GM12878 (cell line): ENCODE measurements at regions not wholly inside any gene's neighbourhood (a gene's known extent, or its start where the extent isn't known, plus 50 kb on each side); places are given as distances from the start of the nearest gene placed in this dataset.
A peak's percentile ranks its signal among the peaks of the same experiment; 100 is the strongest.

Experiments used
- CBFB ChIP-seq: IDR thresholded peaks from 2 replicates; pipeline ENCODE4 v1.6.1; 2016; ENCODE audit warnings: antibody characterized with exemption, low read depth
- CHD1 ChIP-seq: IDR thresholded peaks from 2 replicates; pipeline ENCODE4 v1.6.1; 2012; ENCODE audit warnings: low read depth, low read length, improper control_type of control experiment
- GABPA ChIP-seq: IDR thresholded peaks from 2 replicates; pipeline ENCODE4 v1.6.1; 2014; ENCODE audit warnings: antibody characterized with exemption, low read depth, mild to moderate bottlenecking, inconsistent platforms
- HDAC2 ChIP-seq: fragments of 200-600 bp; sonication (generic); IDR thresholded peaks from 2 replicates; pipeline ENCODE4 v1.6.1; 2017
- JUND ChIP-seq: IDR thresholded peaks from 2 replicates; pipeline ENCODE4 v1.6.1; 2012; ENCODE audit warnings: low read depth, mild to moderate bottlenecking, low read length, improper control_type of control experiment, moderate library complexity
- KLF5 ChIP-seq: fragments of 450-650 bp; IDR thresholded peaks from 2 replicates; pipeline ENCODE4 v1.6.1; 2014; ENCODE audit warnings: mild to moderate bottlenecking; ENCODE audit not compliant: partially characterized antibody
- MYC ChIP-seq: IDR thresholded peaks from 2 replicates; pipeline ENCODE4 v1.6.1; 2011; ENCODE audit warnings: mild to moderate bottlenecking, low read length, moderate library complexity, inconsistent platforms; ENCODE audit not compliant: insufficient read depth, insufficient replicate concordance, insufficient read length, severe bottlenecking
- NFYA ChIP-seq: IDR thresholded peaks from 2 replicates; pipeline ENCODE4 v1.6.1; 2011; ENCODE audit warnings: low read depth, mild to moderate bottlenecking, low read length, improper control_type of control experiment, borderline replicate concordance
- NR2F1 ChIP-seq: fragments of 450-650 bp; conservative IDR thresholded peaks from 2 replicates; pipeline ENCODE4 v1.6.1; 2017; ENCODE audit warnings: mild to moderate bottlenecking
- PAX8 ChIP-seq: fragments of 450-650 bp; IDR thresholded peaks from 2 replicates; pipeline ENCODE4 v1.6.1; 2017; ENCODE audit warnings: mild to moderate bottlenecking, moderate library complexity
- POU2F2 ChIP-seq: IDR thresholded peaks from 3 replicates; pipeline ENCODE4 v1.6.1; 2011; ENCODE audit warnings: low read depth, mild to moderate bottlenecking, low read length, borderline replicate concordance
- RFX5 ChIP-seq: IDR thresholded peaks from 2 replicates; pipeline ENCODE4 v1.6.1; 2011; ENCODE audit warnings: low read depth, low read length, improper control_type of control experiment
- SMARCA5 ChIP-seq: fragments of 450-650 bp; IDR thresholded peaks from 2 replicates; pipeline ENCODE4 v1.6.1; 2017; ENCODE audit warnings: mild to moderate bottlenecking
- SREBF1 ChIP-seq: IDR thresholded peaks from 2 replicates; pipeline ENCODE4 v1.6.1; 2012; ENCODE audit warnings: mild to moderate bottlenecking, low read length
- TCF12 ChIP-seq: IDR thresholded peaks from 2 replicates; pipeline ENCODE4 v1.6.1; 2011; ENCODE audit warnings: low read depth, mild to moderate bottlenecking, low read length
- ZNF274 ChIP-seq: IDR thresholded peaks from one replicate; pipeline ENCODE4 v1.8.0; 2011; ENCODE audit not compliant: insufficient read length, insufficient read depth
- ZSCAN29 ChIP-seq: fragments of 450-650 bp; IDR thresholded peaks from 2 replicates; pipeline ENCODE4 v1.6.1; 2017; ENCODE audit warnings: mild to moderate bottlenecking, moderate library complexity
- TF ChIP-seq, protein P1 (sequence below): fragments of 450-650 bp; IDR thresholded peaks from 2 replicates; pipeline ENCODE4 v1.6.1; 2017; ENCODE audit warnings: mild to moderate bottlenecking, moderate library complexity
- TF ChIP-seq, protein P2 (sequence below): fragments of 450-650 bp; IDR thresholded peaks from 2 replicates; pipeline ENCODE4 v1.6.1; 2018; ENCODE audit warnings: borderline replicate concordance, mild to moderate bottlenecking; ENCODE audit not compliant: partially characterized antibody
- TF ChIP-seq, protein P3 (sequence below): fragments of 450-650 bp; IDR thresholded peaks from 2 replicates; pipeline ENCODE4 v1.6.1; 2016; ENCODE audit warnings: mild to moderate bottlenecking
- TF ChIP-seq, protein P4 (sequence below): IDR thresholded peaks from 2 replicates; pipeline ENCODE4 v1.6.1; 2011; ENCODE audit warnings: mild to moderate bottlenecking, low read depth, low read length, moderate library complexity; ENCODE audit not compliant: insufficient replicate concordance
- TF ChIP-seq, protein P5 (sequence below): IDR thresholded peaks from 2 replicates; pipeline ENCODE4 v1.6.1; 2012; ENCODE audit warnings: low read depth, low read length, improper control_type of control experiment

DNA sequence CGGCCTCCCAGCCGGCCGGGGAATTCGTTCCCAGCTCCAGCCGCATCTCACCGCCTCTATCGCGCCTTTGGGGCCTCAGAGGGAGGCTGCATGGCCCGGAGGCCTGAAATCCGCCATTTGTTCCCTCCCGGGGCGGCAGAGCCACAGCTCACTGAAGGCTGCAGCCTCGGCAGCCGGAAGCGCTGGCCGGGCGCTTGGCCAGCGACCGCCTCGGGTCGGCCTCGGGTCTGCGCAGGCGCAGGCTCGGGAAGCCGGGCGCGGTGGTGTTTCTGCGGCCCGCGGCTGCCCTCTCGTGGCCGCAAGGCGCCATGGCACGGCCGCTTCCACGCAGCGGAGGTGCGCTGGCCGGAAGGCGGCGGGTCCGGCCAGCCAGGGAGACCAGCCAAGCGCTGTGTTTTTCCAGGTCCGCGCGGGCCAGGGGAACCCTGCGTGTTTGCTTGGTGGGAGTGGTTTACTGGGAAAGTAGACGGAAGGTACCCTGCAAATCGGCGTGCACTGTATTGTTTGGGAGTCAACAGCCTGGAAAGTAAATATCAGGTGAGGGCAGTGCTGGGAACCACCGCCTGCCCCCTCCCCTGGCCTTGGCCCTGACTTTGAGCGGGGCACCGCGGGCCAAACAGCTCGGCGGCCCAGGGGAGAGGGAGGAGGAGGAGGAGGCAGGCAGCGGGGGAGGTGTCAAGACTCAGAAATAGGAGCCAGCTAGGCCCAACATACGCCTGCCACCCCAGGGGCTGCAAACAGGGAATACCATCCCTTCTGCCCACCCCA, 52.7 kb upstream of the CD34 start (continued):
- TF ChIP-seq, protein P1, sequence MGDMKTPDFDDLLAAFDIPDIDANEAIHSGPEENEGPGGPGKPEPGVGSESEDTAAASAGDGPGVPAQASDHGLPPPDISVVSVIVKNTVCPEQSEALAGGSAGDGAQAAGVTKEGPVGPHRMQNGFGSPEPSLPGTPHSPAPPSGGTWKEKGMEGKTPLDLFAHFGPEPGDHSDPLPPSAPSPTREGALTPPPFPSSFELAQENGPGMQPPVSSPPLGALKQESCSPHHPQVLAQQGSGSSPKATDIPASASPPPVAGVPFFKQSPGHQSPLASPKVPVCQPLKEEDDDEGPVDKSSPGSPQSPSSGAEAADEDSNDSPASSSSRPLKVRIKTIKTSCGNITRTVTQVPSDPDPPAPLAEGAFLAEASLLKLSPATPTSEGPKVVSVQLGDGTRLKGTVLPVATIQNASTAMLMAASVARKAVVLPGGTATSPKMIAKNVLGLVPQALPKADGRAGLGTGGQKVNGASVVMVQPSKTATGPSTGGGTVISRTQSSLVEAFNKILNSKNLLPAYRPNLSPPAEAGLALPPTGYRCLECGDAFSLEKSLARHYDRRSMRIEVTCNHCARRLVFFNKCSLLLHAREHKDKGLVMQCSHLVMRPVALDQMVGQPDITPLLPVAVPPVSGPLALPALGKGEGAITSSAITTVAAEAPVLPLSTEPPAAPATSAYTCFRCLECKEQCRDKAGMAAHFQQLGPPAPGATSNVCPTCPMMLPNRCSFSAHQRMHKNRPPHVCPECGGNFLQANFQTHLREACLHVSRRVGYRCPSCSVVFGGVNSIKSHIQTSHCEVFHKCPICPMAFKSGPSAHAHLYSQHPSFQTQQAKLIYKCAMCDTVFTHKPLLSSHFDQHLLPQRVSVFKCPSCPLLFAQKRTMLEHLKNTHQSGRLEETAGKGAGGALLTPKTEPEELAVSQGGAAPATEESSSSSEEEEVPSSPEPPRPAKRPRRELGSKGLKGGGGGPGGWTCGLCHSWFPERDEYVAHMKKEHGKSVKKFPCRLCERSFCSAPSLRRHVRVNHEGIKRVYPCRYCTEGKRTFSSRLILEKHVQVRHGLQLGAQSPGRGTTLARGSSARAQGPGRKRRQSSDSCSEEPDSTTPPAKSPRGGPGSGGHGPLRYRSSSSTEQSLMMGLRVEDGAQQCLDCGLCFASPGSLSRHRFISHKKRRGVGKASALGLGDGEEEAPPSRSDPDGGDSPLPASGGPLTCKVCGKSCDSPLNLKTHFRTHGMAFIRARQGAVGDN: peak; percentile 85
- TF ChIP-seq ZSCAN29: 0 out of 2 replicates have a peak, but pooled peaks have one; percentile 53
- TF ChIP-seq, protein P2, sequence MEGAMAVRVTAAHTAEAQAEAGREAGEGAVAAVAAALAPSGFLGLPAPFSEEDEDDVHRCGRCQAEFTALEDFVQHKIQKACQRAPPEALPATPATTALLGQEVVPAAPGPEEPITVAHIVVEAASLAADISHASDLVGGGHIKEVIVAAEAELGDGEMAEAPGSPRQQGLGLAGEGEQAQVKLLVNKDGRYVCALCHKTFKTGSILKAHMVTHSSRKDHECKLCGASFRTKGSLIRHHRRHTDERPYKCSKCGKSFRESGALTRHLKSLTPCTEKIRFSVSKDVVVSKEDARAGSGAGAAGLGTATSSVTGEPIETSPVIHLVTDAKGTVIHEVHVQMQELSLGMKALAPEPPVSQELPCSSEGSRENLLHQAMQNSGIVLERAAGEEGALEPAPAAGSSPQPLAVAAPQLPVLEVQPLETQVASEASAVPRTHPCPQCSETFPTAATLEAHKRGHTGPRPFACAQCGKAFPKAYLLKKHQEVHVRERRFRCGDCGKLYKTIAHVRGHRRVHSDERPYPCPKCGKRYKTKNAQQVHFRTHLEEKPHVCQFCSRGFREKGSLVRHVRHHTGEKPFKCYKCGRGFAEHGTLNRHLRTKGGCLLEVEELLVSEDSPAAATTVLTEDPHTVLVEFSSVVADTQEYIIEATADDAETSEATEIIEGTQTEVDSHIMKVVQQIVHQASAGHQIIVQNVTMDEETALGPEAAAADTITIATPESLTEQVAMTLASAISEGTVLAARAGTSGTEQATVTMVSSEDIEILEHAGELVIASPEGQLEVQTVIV: no peak
- TF ChIP-seq, protein P3, sequence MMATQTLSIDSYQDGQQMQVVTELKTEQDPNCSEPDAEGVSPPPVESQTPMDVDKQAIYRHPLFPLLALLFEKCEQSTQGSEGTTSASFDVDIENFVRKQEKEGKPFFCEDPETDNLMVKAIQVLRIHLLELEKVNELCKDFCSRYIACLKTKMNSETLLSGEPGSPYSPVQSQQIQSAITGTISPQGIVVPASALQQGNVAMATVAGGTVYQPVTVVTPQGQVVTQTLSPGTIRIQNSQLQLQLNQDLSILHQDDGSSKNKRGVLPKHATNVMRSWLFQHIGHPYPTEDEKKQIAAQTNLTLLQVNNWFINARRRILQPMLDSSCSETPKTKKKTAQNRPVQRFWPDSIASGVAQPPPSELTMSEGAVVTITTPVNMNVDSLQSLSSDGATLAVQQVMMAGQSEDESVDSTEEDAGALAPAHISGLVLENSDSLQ: no peak
- peak; percentile 57 for TF ChIP-seq KLF5
- TF ChIP-seq, protein P4, sequence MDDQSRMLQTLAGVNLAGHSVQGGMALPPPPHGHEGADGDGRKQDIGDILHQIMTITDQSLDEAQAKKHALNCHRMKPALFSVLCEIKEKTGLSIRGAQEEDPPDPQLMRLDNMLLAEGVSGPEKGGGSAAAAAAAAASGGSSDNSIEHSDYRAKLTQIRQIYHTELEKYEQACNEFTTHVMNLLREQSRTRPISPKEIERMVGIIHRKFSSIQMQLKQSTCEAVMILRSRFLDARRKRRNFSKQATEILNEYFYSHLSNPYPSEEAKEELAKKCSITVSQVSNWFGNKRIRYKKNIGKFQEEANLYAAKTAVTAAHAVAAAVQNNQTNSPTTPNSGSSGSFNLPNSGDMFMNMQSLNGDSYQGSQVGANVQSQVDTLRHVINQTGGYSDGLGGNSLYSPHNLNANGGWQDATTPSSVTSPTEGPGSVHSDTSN: no peak
- TF ChIP-seq SMARCA5: peak; percentile 92
- no peak for TF ChIP-seq HDAC2
- no peak for TF ChIP-seq PAX8
- peak; percentile 73; the same call in 2 of the 3 replicates for TF ChIP-seq POU2F2
- TF ChIP-seq GABPA: no peak
- no peak for TF ChIP-seq SREBF1
- no peak for TF ChIP-seq CHD1
- TF ChIP-seq RFX5: no peak
- TF ChIP-seq JUND: no peak
- TF ChIP-seq ZNF274: no peak
- no peak for TF ChIP-seq MYC
- no peak for TF ChIP-seq NFYA
- TF ChIP-seq, protein P5, sequence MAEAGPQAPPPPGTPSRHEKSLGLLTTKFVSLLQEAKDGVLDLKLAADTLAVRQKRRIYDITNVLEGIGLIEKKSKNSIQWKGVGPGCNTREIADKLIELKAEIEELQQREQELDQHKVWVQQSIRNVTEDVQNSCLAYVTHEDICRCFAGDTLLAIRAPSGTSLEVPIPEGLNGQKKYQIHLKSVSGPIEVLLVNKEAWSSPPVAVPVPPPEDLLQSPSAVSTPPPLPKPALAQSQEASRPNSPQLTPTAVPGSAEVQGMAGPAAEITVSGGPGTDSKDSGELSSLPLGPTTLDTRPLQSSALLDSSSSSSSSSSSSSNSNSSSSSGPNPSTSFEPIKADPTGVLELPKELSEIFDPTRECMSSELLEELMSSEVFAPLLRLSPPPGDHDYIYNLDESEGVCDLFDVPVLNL: no peak
- TF ChIP-seq CBFB: no peak
- peak; percentile 56 for TF ChIP-seq NR2F1
- TF ChIP-seq TCF12: no peak
